ENCODE measurements at regions not wholly inside any gene's neighbourhood (a gene's known extent, or its start where the extent isn't known, plus 50 kb on each side); places are given as distances from the start of the nearest gene placed in this dataset.
"Not testable (repeated sequence)": the region's sequence is repeated elsewhere in the genome, so short reads cannot be mapped to it uniquely, and the experiment has no call there.

GRCh38 chr7:93048136-93048930 lies 69.4 kb downstream of the SAMD9 start:
- no peak for DNase-seq

- no peak for DNase-seq
These were observed 70.2 kb downstream of the SAMD9 start for GRCh38 chr7:93047514-93048099.

GRCh38 chr7:93046641-93047040 lies 71.1 kb downstream of the SAMD9 start:
- DNase-seq, result no peak

- no peak for DNase-seq
These were observed 73.5 kb downstream of the SAMD9 start for GRCh38 chr7:93044147-93044810.

GRCh38 chr7:93043385-93043985 lies 74.3 kb downstream of the SAMD9 start:
- no peak for DNase-seq

- DNase-seq, result no peak
These were observed 77.4 kb downstream of the SAMD9 start for GRCh38 chr7:93040355-93040754.

GRCh38 chr7:93039786-93040185 lies 78.0 kb downstream of the SAMD9 start:
- no peak for DNase-seq

- no peak for DNase-seq
These were observed 78.5 kb downstream of the SAMD9 start for GRCh38 chr7:93039282-93039681.

- DNase-seq, result no peak
These were observed 81.0 kb downstream of the SAMD9 start for GRCh38 chr7:93036807-93037206.

- DNase-seq, result no peak
These were observed 81.6 kb downstream of the SAMD9 start for GRCh38 chr7:93036149-93036640.

- no peak for DNase-seq
These were observed 86.0 kb downstream of the SAMD9 start for GRCh38 chr7:93031795-93032194.

GRCh38 chr7:93030605-93031225 lies 87.1 kb downstream of the SAMD9 start:
- no peak for DNase-seq

GRCh38 chr7:93029056-93029455 lies 88.7 kb downstream of the SAMD9 start:
- no peak for DNase-seq

- no peak for DNase-seq
These were observed 89.2 kb downstream of the SAMD9 start for GRCh38 chr7:93028610-93029009.

GRCh38 chr7:93027044-93027443 lies 90.7 kb downstream of the SAMD9 start:
- DNase-seq, result no peak

GRCh38 chr7:93026425-93026824 lies 91.4 kb downstream of the SAMD9 start:
- DNase-seq, result no peak

- DNase-seq, result no peak
These were observed 92.4 kb downstream of the SAMD9 start for GRCh38 chr7:93025389-93025788.

- not testable (repeated sequence) for DNase-seq
These were observed 94.8 kb downstream of the SAMD9 start for GRCh38 chr7:93022931-93023478.

- no peak for DNase-seq
These were observed 96.0 kb downstream of the SAMD9 start for GRCh38 chr7:93021748-93022147.

- no peak for DNase-seq
These were observed 99.1 kb downstream of the SAMD9 start for GRCh38 chr7:93018716-93019115.

- DNase-seq, result no peak
These were observed 100.9 kb downstream of the SAMD9 start for GRCh38 chr7:93016681-93017381.

All from activated CD8-positive, alpha-beta memory T cell treated with anti-CD3 and anti-CD28 coated beads, Interleukin-2, amount 50 U/mL, for 48 hours (primary cell).